ENCODE measurements at regions not wholly inside any gene's neighbourhood (a gene's known extent, or its start where the extent isn't known, plus 50 kb on each side); places are given as distances from the start of the nearest gene placed in this dataset.

- intact Hi-C loops (cut with DNase I) = no loop called here
- Histone ChIP-seq H3K36me3 (no peaks in the 10 kb centered on the region), H3K4me3 (no peak overlapping the region), H3K27ac (replicated peaks in 1 of 4) (no peak overlapping the region), H3K4me1 (peaks cover 8 to 23% (median 22%) of the 10 kb centered on the region in 4 donors), H3K9me3 (no peaks in the 10 kb centered on the region), H3K27me3 (no peaks in the 10 kb centered on the region)
- DNase-seq (ENCODE audit: extremely low spot score) = no peak
- TF ChIP-seq CTCF (IDR thresholded peaks at IDR 0.05) (no peak), POLR2AphosphoS5 (IDR thresholded peaks at IDR 0.05) (no peak), POLR2A (IDR thresholded peaks at IDR 0.05; ENCODE audit: low read depth) (no peak), EP300 (IDR thresholded peaks at IDR 0.05) (no peak)
- WGBS = 25% methylated on average over 10 of the region's 10 CpGs
These were observed 86.8 kb upstream of the OSMR start for GRCh38 chr5:38758774-38759600.

- TF ChIP-seq POLR2A (IDR thresholded peaks at IDR 0.05; ENCODE audit: low read depth) = no peak
- no peak overlapping the region for H3K4me3 ChIP-seq
- 73% methylated on average over 4 of the region's 4 CpGs for WGBS
- H3K36me3 ChIP-seq = no peaks in the 10 kb centered on the region
- DNase-seq (ENCODE audit: extremely low spot score) = no peak
- intact Hi-C loops (cut with DNase I) = no loop called here
- peaks cover 0 to 14% (median 6%) of the 10 kb centered on the region in 4 donors for H3K4me1 ChIP-seq
- no peaks in the 10 kb centered on the region for H3K27me3 ChIP-seq
- peaks cover 0 to 11% (median 4%) of the 10 kb centered on the region in 4 donors for H3K9me3 ChIP-seq
- no peak overlapping the region for H3K27ac ChIP-seq (replicated peaks in 1 of 4)
These were observed 80.8 kb upstream of the OSMR start for GRCh38 chr5:38764937-38765391.

- no peak for TF ChIP-seq POLR2AphosphoS5 (IDR thresholded peaks at IDR 0.05)
- TF ChIP-seq EP300 (IDR thresholded peaks at IDR 0.05) = no peak
- no peak for TF ChIP-seq CTCF (IDR thresholded peaks at IDR 0.05)
- no peak for TF ChIP-seq POLR2A (IDR thresholded peaks at IDR 0.05; ENCODE audit: low read depth)
- intact Hi-C loops (cut with DNase I) = no loop called here
- H3K36me3 ChIP-seq = no peaks in the 10 kb centered on the region
- H3K4me3 ChIP-seq = no peak overlapping the region
- peaks cover 0 to 11% (median 4%) of the 10 kb centered on the region in 4 donors for H3K9me3 ChIP-seq
- H3K27me3 ChIP-seq = no peaks in the 10 kb centered on the region
- H3K4me1 ChIP-seq = peaks cover 0 to 14% (median 6%) of the 10 kb centered on the region in 4 donors
- no peak overlapping the region for H3K27ac ChIP-seq (replicated peaks in 1 of 4)
- DNase-seq (ENCODE audit: extremely low spot score) = no peak
- 45% methylated on average over 5 of the region's 5 CpGs for WGBS
These were observed 80.4 kb upstream of the OSMR start for GRCh38 chr5:38765399-38765861.

GRCh38 chr5:38766151-38766550 lies 79.7 kb upstream of the OSMR start:
- DNase-seq (ENCODE audit: extremely low spot score) = no peak
- Histone ChIP-seq H3K36me3 (no peaks in the 10 kb centered on the region), H3K9me3 (peaks cover 0 to 11% (median 4%) of the 10 kb centered on the region in 4 donors), H3K4me1 (peaks cover 0 to 14% (median 6%) of the 10 kb centered on the region in 4 donors), H3K27me3 (no peaks in the 10 kb centered on the region), H3K27ac (replicated peaks in 1 of 4) (no peak overlapping the region), H3K4me3 (no peak overlapping the region)
- WGBS = 78% methylated on average over 2 of the region's 2 CpGs
- intact Hi-C loops (cut with DNase I) = no loop called here
- TF ChIP-seq POLR2A (IDR thresholded peaks at IDR 0.05; ENCODE audit: low read depth) (no peak), EP300 (IDR thresholded peaks at IDR 0.05) (no peak), POLR2AphosphoS5 (IDR thresholded peaks at IDR 0.05) (no peak), CTCF (IDR thresholded peaks at IDR 0.05) (no peak)

GRCh38 chr5:38768412-38769211 lies 77.2 kb upstream of the OSMR start:
- no peak overlapping the region for H3K27ac ChIP-seq (replicated peaks in 1 of 4)
- DNase-seq (ENCODE audit: extremely low spot score) = no peak
- TF ChIP-seq CTCF (IDR thresholded peaks at IDR 0.05) (no peak), POLR2AphosphoS5 (IDR thresholded peaks at IDR 0.05) (no peak), POLR2A (IDR thresholded peaks at IDR 0.05; ENCODE audit: low read depth) (no peak), EP300 (IDR thresholded peaks at IDR 0.05) (no peak)
- H3K4me1 ChIP-seq = peaks cover 0 to 14% (median 6%) of the 10 kb centered on the region in 4 donors
- H3K4me3 ChIP-seq = no peak overlapping the region
- no peaks in the 10 kb centered on the region for H3K36me3 ChIP-seq
- H3K9me3 ChIP-seq = peaks cover 0 to 11% (median 4%) of the 10 kb centered on the region in 4 donors
- 68% methylated on average over 9 of the region's 9 CpGs for WGBS
- intact Hi-C loops (cut with DNase I) = no loop called here
- no peaks in the 10 kb centered on the region for H3K27me3 ChIP-seq

Data from esophagus muscularis mucosa (tissue), 4 donors.